ENCODE measurements at regions not wholly inside any gene's neighbourhood (a gene's known extent, or its start where the extent isn't known, plus 50 kb on each side); places are given as distances from the start of the nearest gene placed in this dataset.

GRCh38 chr5:102638316-102638715 is 116.8 kb upstream of the PAM start (continued):
- TF ChIP-seq HDAC6 (IDR thresholded peaks at IDR 0.05; ENCODE audit: low read depth, low read length) = no peak
- no peak for TF ChIP-seq GTF2F1 (IDR thresholded peaks at IDR 0.05; ENCODE audit: borderline replicate concordance, low read depth, low read length)
- TF ChIP-seq SIN3A (conservative IDR thresholded peaks at IDR 0.05 in 1 of 2, IDR thresholded peaks at IDR 0.05 in 1 of 2; ENCODE audit: low read depth in 1 of 2, low read length in 2 of 2) = no peak
- no peak for TF ChIP-seq POLR2AphosphoS5 (IDR thresholded peaks at IDR 0.05; ENCODE audit: low read depth, low read length)
